Mucosa of rectum (tissue), 2 donors: ENCODE measurements at regions not wholly inside any gene's neighbourhood (a gene's known extent, or its start where the extent isn't known, plus 50 kb on each side); places are given as distances from the start of the nearest gene placed in this dataset.
"Not testable (repeated sequence)": the region's sequence is repeated elsewhere in the genome, so short reads cannot be mapped to it uniquely, and the experiment has no call there.

ENCODE experiments used
- H3K27ac ChIP-seq, 2 donors: one replicate each; pipeline ENCODE4 v1.7.0; 2013; ENCODE audit warnings: inconsistent platforms in 2 of 2, low read depth in 2 of 2, low read length in 2 of 2
- H3K27me3 ChIP-seq, 2 donors: one replicate each; pipeline ENCODE4 v1.7.0; 2013; ENCODE audit warnings: low read length in 2 of 2; ENCODE audit not compliant: control insufficient read depth in 2 of 2, insufficient read depth in 2 of 2
- H3K36me3 ChIP-seq, 2 donors: one replicate each; pipeline ENCODE4 v1.7.0; 2013; ENCODE audit warnings: low read length in 2 of 2; ENCODE audit not compliant: control insufficient read depth in 2 of 2, insufficient read depth in 2 of 2
- H3K4me1 ChIP-seq, 2 donors: one replicate each; pipeline ENCODE4 v1.7.0; 2013; ENCODE audit warnings: low read length in 2 of 2, mild to moderate bottlenecking in 1 of 2; ENCODE audit not compliant: control insufficient read depth in 2 of 2, insufficient read depth in 2 of 2
- H3K4me3 ChIP-seq, 2 donors: one replicate each; pipeline ENCODE4 v1.7.0; 2013; ENCODE audit warnings: low read length in 2 of 2
- H3K9ac ChIP-seq, 2 donors: one replicate each; pipeline ENCODE4 v1.7.0; 2013; ENCODE audit warnings: low read length in 2 of 2, low read depth in 1 of 2, mild to moderate bottlenecking in 1 of 2
- H3K9me3 ChIP-seq, 2 donors: one replicate each; pipeline ENCODE4 v1.7.0; 2013; ENCODE audit warnings: low read length in 2 of 2; ENCODE audit not compliant: control insufficient read depth in 2 of 2
- donor health status: healthy.
- donor health status: Normal muscosa, but diverticular disease.

GRCh38 chr18:1094409-1094808, 189.7 kb downstream of the ADCYAP1 start:
- no peaks in the 10 kb centered on the region for H3K4me1 ChIP-seq
- H3K27me3 ChIP-seq: no peaks in the 10 kb centered on the region
- H3K4me3 ChIP-seq: no peak overlapping the region
- no peak overlapping the region for H3K27ac ChIP-seq
- H3K36me3 ChIP-seq: no peaks in the 10 kb centered on the region
- H3K9me3 ChIP-seq: peaks cover 0 to 2% of the 10 kb centered on the region in 2 donors
- H3K9ac ChIP-seq: no peak overlapping the region

- H3K27me3 ChIP-seq, H3K9me3 ChIP-seq, H3K27ac ChIP-seq, H3K9ac ChIP-seq, H3K4me3 ChIP-seq, H3K4me1 ChIP-seq, H3K36me3 ChIP-seq: not testable (repeated sequence)
Measured at GRCh38 chr18:1097991-1098735, 193.5 kb downstream of the ADCYAP1 start.

DNA sequence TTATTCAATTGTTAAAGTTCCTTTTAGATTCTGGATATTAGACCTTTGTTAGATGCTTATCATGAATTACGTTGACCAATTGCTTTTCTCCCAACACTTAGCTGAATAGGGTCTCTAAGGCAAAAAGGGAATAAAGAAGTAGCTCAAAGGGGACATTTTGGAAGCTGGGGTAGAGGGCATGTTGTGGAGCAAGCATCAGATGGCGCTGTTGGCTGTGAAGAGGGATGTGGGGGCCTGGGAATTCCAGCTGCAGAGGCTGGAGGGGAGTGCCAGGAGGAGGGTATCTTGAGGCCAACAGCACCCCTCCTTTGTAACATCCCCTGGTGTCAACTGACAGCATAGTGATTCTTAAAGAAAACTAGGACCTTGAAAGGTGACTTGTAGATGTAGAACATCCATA, 198.2 kb downstream of the ADCYAP1 start:
- peaks cover 0 to 2% of the 10 kb centered on the region in 2 donors for H3K9me3 ChIP-seq
- H3K4me3 ChIP-seq: no peak overlapping the region
- no peaks in the 10 kb centered on the region for H3K36me3 ChIP-seq
- H3K27me3 ChIP-seq: no peaks in the 10 kb centered on the region
- H3K9ac ChIP-seq: no peak overlapping the region
- no peaks in the 10 kb centered on the region for H3K4me1 ChIP-seq
- no peak overlapping the region for H3K27ac ChIP-seq

DNA sequence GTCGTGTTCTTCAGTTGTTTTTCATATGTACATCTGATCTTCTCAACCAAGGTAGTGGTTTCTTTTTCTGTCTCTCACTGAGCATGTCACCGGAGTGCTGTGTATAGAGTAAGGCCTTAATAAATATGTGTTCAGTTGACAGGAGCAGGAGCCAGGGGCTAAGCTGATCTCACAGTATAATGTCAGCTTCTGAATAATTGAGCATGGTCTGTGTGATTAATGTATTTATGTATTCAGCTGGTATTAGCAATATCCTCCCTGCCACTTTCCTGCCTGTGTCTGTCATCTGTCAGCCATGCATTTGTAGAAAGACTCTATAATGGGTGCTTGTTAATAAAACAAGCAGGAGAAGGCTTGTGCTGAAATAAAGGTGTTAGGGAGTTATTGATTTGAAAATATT, 198.9 kb downstream of the ADCYAP1 start:
- no peaks in the 10 kb centered on the region for H3K4me1 ChIP-seq
- peaks cover 0 to 2% of the 10 kb centered on the region in 2 donors for H3K9me3 ChIP-seq
- H3K4me3 ChIP-seq: no peak overlapping the region
- no peak overlapping the region for H3K27ac ChIP-seq
- no peaks in the 10 kb centered on the region for H3K27me3 ChIP-seq
- no peaks in the 10 kb centered on the region for H3K36me3 ChIP-seq
- H3K9ac ChIP-seq: no peak overlapping the region

DNA sequence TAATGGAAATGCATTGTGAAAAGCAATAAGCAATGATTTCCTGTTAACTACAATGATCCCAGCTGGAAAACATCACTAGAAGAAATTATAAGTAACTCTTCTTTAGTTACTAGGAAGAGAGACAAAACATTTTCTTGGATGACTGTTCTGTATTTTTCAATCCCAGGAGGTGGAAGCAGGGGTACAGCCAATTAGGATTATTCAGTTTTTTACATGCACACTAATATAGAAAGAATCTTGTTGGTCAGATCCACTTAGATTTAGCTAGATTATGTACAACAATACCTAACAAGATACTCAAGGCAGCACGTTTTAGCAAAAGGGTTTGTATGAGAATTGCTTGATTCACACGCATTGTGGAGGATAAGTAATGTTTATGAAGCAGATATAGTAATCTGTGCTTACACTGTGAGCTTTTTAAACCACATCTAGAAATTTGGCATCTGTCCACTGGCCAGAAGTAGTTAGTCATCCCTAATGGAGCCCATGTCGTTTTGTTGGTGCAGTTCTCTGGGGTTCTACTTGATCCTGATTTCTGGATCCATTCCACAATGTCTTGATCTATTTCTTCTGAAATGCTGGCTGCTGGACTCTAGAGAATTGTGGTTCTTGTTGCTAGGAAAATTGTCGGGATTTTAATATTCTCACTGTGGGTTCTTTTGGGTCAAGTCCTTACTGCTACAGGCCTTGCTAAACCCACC, 199.7 kb downstream of the ADCYAP1 start:
- H3K9ac ChIP-seq: no peak overlapping the region
- H3K4me1 ChIP-seq: no peaks in the 10 kb centered on the region
- no peaks in the 10 kb centered on the region for H3K36me3 ChIP-seq
- H3K4me3 ChIP-seq: no peak overlapping the region
- H3K27ac ChIP-seq: no peak overlapping the region
- no peaks in the 10 kb centered on the region for H3K27me3 ChIP-seq
- H3K9me3 ChIP-seq: peaks cover 0 to 2% of the 10 kb centered on the region in 2 donors

DNA sequence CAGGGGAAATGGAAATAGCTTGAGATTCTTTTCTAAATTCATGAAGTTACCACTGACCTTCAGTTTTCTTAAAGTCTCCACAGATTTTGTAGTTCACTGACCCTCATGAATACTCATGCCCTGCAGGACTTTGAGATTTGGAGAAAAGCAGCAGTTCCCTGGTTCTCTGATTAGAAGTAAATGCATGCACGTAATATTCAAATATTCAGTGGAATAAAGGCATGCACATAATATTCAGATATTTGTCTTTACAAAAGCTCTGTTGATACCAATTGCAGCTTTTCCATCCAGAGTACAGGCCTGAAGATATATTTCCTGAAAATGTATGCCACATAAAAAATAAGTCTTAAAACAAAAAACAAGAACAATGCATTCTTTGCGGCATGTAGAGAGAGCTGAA, 219.8 kb downstream of the ADCYAP1 start:
- Histone ChIP-seq H3K4me3 (no peak overlapping the region), H3K9me3 (peaks cover 0 to 2% of the 10 kb centered on the region in 2 donors), H3K9ac (no peak overlapping the region), H3K27me3 (no peaks in the 10 kb centered on the region), H3K36me3 (no peaks in the 10 kb centered on the region), H3K4me1 (no peaks in the 10 kb centered on the region), H3K27ac (no peak overlapping the region)

GRCh38 chr18:1133541-1133940, 228.9 kb downstream of the ADCYAP1 start:
- H3K27ac ChIP-seq: no peak overlapping the region
- H3K4me3 ChIP-seq: no peak overlapping the region
- no peaks in the 10 kb centered on the region for H3K27me3 ChIP-seq
- no peaks in the 10 kb centered on the region for H3K9me3 ChIP-seq
- H3K36me3 ChIP-seq: no peaks in the 10 kb centered on the region
- no peak overlapping the region for H3K9ac ChIP-seq
- H3K4me1 ChIP-seq: no peaks in the 10 kb centered on the region

- Histone ChIP-seq H3K9me3 (no peaks in the 10 kb centered on the region), H3K4me1 (no peaks in the 10 kb centered on the region), H3K9ac (no peak overlapping the region), H3K4me3 (no peak overlapping the region), H3K27me3 (no peaks in the 10 kb centered on the region), H3K27ac (no peak overlapping the region), H3K36me3 (no peaks in the 10 kb centered on the region)
Measured at GRCh38 chr18:1147730-1148129, 243.1 kb downstream of the ADCYAP1 start.

GRCh38 chr18:1149709-1150108, 245.0 kb downstream of the ADCYAP1 start:
- H3K4me3 ChIP-seq: no peak overlapping the region
- no peak overlapping the region for H3K27ac ChIP-seq
- H3K9ac ChIP-seq: no peak overlapping the region
- no peaks in the 10 kb centered on the region for H3K9me3 ChIP-seq
- no peaks in the 10 kb centered on the region for H3K36me3 ChIP-seq
- no peaks in the 10 kb centered on the region for H3K4me1 ChIP-seq
- H3K27me3 ChIP-seq: no peaks in the 10 kb centered on the region

DNA sequence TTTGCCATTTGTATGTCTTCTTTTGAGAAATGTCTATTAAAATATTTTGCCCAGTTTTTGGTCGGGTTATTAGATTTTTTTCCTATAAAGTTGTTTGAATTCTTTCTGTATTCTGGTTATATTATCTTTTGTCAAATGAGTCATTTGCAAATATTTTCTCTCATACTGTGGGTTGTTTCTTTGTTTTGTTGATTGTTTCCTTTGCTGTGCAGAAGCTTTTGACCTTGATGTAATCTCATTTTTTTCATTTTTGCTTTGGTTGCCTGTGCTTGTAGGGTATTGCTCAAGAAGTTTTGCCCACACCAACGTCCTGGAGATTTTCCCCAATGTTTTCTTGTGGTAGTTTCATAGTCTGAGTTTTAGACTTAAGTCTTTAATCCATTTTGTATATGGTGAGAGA, 245.7 kb downstream of the ADCYAP1 start:
- Histone ChIP-seq H3K9ac (no peak overlapping the region), H3K9me3 (no peaks in the 10 kb centered on the region), H3K27me3 (no peaks in the 10 kb centered on the region), H3K4me3 (no peak overlapping the region), H3K36me3 (no peaks in the 10 kb centered on the region), H3K4me1 (no peaks in the 10 kb centered on the region), H3K27ac (no peak overlapping the region)
